KBM-7 (cell line): ENCODE measurements at regions not wholly inside any gene's neighbourhood (a gene's known extent, or its start where the extent isn't known, plus 50 kb on each side); places are given as distances from the start of the nearest gene placed in this dataset.

Experiments
- DNase-seq: peaks from one replicate; pipeline ENCODE4 v3.0.0-alpha.2; 2015
- in situ Hi-C: fragments of 300-500 bp; cut with MboI; formaldehyde crosslinking; loops from 2 replicates; pipeline ENCODE4 v1.14.3; 2020; ENCODE audit warnings: low sequenced_read_pairs, low pct_unique_long_range_greater_than_20kb, mixed read lengths

DNA sequence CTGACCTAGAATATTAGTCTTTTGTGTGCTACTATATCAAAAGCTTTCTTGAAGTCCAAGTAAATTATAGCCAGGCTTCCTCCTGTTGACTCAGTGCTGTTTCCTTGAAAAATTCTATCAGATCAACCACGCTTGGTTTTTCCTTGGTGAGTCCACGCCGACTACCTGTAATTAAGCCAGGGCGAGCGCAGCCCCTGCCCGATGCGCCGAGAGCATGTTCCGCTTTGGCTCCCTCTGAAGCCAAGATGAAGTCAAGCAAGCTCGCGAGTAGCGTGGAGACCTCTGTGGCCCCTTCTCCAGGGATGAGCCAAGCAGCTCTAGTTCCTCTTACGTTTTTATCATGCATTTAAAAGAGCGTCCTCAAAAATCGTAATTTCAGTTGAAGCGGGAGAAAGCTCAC lies 641.2 kb downstream of the CDH26 start:
- in situ Hi-C loops = no loop called here
- DNase-seq = no peak

DNA sequence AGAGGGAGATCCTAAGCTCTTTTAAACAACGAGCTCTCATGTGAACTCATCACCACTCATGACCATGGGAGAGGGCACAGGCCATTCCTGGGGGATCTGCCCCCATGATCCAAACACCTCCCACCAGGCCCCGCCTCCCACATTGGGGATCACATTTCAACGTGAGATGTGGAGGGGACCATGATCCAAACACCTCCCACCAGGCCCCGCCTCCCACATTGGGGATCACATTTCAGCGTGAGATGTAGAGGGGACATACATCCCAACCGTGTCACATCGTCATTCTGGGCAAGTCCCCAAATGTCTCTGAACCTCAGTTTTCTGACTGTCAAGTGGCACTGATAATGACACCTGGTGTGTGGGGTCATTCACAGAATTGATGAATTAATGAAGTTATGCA lies 641.8 kb downstream of the CDH26 start:
- DNase-seq = no peak
- in situ Hi-C loops = no loop called here

DNA sequence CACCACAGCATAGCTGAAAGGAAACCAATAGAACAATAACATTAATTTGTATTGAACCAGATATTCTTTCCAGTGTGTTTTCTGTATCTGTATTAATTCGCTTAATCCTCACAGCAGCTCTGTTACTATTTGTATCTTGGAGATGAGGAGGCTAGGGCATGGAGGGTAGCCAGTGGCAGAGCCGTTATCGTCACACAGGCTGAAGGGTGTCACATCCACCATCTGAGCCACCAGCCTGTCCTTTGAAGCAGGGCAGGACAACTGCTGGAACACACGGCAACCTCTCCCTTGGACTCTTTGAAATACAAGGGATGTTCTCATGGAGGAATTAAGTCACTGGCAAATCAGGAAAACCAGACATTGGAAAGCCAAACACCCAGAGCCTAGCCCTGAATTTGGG lies 628.0 kb upstream of the CDH4 start:
- no peak for DNase-seq
- in situ Hi-C loops = no loop called here

DNA sequence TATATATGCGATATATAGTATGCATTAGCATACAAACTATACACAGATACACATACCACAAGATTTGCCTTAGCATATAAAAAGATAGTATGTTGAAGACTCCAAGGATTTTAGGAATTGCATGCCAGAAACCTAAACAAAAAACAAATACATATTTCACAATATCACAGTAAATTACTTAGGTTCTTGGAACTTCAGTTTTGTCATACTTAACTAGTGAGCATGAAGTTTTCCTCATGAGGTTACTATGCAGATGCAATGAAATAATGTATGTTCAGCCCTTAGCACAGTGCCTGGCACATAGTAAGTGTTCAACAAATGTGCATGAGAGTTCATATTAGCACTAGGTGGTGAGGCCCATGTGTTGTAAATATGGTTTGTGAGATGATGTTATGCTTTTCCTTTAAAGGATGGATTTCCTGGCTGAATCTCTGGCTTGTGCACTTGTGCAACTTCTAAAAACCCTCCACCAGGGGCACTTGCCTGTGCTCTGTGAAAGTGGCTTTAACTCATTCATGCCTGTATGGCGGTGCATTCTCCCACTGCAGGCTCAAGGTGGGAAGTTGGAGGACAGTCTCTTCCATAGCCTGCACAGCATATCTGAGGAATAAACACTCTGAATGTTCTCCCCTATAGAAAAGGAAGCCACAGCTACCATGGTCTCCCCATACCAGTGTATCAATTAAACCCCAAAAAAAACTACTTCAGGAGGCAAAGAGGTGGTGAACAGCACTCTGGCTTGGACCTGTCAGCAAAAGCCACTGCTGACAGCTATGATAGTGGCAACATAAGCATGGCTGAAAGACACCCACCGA lies 624.1 kb upstream of the CDH4 start:
- DNase-seq = no peak
- in situ Hi-C loops = no loop called here

DNA sequence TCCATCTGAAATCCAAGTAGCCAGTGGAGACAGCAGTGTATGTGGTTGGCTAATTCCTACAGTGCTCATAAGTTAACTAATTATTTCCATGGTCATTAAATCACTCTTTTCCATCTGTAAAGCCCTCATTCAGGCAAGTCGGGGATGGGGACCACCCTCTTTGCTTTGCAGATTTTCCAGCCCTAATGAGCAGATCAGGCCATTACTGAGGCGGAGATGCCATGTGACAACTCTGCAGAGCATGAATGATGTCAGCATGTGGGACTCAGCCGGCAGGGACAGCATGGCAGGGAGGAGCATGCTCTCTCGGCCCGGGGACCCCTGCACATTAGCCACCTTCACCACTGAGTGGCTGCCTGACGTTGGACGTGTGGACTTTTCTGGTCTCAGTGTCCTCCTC lies 623.3 kb upstream of the CDH4 start:
- in situ Hi-C loops = no loop called here
- no peak for DNase-seq

DNA sequence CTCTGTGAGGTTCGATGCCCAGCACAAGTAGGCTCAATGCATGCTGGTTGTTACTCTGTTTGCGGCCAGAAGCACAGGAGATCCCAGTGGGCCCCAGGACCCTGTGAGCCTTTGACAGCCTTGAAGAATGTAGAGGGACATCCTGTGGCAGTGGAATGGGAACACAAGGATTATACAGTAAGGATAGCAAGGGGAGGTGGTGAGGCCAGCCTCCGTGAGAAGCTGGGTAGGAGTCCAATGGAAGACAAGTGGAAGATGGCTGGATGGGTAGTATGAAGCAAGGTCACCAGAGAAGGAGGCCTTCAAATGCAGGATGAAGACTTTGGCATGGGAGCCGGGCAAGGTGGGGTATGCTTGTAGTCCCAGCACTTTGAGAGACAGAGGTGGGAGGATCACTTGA lies 622.9 kb upstream of the CDH4 start:
- in situ Hi-C loops = no loop called here
- DNase-seq = no peak

DNA sequence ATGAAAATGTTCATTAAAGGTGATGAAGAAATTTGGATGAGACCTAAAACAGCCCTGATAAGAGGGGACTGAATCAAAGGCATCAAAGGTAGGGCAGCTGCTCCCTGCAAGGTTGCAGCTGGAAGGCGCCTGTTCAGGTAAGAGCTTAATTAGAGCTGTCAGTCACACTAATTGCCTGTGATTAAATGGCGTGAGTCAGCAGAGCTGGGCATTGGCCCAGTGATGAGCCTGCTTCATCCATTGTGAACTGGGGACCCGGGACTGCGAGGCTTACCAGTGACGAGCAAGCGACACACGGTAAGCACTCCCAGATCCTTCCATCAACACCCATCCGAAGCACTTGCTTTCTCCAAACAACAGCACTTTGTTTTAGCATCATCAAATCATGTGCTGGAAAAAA lies 621.5 kb upstream of the CDH4 start:
- in situ Hi-C loops = no loop called here
- no peak for DNase-seq

DNA sequence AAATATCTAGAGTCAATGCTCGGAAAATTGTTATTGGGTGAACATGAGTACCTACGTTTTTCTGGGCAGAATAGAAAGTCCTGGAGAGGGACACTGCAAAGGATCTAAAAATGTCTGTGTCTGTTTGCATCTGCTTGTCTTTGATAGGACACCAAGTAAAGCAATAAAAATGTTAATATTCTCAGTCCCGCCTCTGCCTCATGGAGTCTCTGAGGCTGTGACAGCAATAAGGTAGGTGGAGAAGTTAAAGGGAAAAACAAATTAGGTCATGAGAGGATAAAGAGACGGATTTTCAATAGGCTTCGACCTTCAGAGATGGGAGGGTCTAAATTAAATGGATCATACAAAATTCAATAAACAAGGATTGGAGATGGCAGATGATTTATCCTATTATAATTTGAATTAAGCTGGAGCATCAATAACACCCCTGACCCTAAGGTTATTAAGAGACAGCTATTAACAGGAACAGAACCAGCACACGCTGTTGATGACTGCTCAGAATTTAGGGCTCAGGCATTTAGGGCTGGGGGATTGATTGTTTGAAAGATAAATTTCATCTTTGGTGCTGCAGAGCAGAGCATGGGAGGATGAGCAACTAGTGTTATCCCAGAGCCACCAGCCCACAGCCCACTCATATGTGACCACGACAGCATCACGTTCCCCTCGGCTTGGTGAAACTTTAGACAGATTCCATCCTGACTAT lies 620.3 kb upstream of the CDH4 start:
- in situ Hi-C loops = no loop called here
- no peak for DNase-seq

DNA sequence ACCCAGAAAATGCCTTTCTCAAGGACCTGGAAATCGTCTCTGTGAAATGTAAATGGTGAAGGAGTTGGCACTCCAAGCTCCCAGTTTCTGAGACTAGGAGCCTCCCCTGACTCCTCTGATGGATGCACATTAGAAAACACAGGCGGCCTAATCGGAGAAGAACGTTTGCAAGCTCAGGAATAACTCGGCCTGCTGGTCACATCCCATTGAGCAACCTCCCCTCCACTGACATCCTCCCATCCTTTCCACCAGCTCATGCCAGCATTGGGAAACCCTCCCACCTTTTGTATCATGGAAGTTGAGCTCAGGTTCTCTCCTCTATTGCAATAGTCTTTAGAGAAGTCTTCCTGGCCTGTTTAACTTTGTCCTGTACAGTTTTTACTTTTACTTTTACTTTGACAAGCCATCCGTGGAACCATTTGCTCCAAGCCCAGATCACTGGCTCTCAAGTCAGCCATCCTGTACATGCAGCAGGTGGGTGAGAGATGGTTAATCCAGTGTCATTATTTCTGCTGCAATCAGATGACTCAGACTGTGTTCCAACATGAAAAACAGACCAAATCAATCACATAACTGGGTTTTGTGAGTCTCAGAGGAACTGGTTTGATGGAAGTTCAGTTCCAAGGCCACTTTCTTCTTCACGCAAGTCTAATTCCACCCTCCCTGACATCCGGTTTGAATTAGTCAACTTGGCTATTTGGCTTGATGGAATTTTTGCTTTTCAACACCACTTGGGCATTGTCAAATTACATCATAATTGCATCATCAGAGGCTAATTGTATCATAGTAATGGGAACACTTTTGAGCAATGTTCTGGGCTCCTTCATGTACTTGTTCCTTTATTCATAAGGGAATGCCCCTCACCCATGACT lies 619.4 kb upstream of the CDH4 start:
- in situ Hi-C loops = no loop called here
- no peak for DNase-seq

DNA sequence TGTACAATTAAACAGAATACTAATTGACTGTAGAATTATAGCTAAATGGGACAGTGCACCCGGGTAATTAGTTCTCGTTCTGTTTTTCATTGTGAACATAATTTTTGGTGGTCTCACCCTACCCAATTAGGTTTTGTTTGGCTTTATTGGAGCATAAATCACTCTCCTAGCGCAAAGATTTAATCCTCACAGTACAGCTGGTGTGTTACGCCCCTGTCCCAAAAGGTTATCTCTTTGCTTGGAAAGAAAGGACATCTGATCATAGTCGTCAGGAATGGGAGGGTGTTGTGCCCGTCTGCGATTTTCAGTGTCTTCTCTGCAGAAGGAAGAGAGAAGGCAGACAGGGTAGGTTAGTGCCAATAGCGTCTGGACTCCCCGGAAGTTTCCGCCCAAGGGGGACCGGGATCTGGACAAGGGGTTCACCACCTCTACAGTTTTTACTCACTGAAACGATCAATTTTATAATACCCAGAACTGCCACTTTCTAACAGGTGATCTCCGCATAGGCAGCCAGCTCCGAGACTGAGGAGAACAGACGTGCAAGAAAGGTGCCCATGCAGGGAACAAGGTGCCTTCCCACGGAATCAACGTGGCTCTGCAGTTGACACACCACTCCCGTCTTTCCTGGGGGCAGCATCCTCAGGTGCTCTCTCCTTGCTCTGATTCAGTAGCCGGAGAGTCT lies 617.4 kb upstream of the CDH4 start:
- DNase-seq = no peak
- in situ Hi-C loops = no loop called here

DNA sequence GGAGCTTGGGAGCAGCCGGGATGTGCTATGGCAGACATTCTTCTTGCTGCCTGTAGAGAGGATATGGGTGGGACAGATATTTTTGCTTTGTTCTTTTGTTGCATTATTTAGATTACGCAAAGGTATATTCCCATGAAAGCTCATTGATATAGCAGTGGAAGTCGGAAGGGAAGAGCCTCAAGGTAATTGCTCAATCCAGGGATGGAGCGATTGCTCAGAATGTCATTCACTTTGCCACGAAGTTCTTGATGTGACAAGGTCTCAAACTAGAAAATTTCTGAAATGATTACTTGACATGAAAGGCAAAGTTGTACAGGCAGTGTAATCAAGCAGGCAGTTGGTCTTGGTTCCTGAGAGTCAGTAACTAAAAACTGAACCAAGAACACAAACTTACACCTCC lies 615.6 kb upstream of the CDH4 start:
- in situ Hi-C loops = no loop called here

DNA sequence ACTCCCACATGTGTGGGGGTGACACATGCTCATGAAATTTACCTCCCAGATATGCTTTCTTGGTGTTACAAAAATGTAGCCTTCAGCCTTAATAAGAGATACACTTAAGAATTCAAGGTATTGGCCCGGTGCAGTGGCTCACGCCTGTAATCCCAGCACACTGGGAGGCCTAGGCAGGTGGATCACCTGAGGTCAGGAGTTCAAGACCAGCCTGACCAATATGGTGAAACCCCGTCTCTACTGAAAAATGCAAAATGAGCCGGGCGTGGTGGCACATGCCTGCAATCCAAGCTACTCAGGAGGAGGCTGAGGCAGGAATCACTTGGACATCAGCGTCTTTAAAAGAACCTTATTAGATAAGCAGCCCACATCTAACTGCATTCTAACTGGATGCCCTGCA lies 614.3 kb upstream of the CDH4 start:
- DNase-seq = no peak
- in situ Hi-C loops = no loop called here

More for the DNA sequence above, 615.6 kb upstream of the CDH4 start:
- no peak for DNase-seq

DNA sequence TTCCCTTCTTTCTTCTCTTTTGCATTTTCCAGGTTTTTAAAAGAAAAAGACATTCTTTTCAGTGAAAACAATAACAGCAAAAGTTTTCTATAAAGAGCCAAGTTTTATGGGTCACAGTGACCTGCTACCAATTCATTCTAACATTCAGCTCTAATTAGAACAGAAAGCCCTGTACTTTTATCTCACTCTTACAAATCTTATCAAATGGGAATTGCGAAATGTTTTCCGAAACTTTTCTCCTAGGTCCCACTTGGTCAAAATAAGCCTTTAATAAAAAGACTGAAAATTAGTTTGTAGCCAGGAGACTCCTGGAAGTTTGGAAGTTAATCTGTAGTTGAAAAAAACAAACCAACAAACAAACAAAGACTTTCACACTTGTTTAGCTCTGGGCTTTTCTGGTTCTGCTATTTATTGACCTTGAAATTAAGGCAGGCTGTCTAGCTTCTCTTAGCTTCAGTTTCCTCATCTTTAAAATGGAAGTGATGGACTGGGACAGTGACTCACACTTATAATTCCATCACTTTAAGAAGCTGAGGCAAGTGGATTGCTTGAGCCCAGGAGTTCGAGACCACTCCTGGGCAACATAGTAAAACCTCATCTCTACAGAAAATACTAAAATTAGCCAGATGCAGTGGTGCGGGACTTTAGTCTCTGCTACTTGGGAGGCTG lies 613.5 kb upstream of the CDH4 start:
- DNase-seq = no peak
- in situ Hi-C loops = no loop called here

DNA sequence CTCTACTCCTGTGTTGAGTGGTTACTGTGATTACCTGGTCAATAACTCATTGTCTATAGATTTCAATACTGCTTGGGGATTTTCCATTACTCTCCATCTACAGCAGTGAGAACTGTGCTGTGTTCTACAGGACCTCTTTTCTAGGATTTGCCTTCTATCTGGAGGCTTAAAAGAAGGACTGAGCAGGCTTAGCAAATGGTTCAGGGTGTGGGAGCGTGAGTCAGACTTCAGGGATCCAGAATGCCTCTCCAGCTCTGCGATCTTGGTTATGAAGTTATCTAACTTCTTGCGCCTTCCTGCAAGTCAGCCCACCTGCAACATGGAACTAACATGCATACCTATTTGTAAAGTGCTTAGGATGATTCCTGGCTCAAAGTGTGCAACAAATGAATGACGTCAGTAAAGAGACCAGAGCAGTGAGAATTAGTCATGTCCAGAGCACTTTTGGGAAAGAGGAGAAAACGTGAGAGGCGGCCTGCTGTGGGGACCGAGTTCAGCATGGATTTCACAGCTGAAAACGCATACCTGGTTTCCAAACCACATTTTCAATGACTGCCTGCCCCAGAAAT lies 610.1 kb upstream of the CDH4 start:
- in situ Hi-C loops = no loop called here
- no peak for DNase-seq

DNA sequence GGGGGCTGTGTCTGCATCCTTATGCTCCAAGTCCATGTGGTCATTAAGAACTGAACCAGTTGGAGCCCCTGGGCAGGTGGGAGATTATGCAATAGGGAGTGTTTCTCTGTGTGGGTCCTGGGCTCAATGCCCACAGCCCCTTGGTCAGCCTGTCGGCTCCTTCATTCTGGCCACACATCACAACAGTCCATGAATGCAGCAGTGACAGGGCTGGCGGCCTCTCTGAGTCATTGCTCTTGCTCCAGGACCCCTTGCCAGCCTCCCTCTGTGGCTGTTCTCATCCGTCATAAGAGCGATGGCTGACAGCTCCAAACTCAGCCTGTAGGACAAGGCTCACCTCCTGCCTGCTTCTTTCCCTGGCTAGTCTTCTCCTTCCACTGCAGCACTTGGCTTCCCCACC lies 609.5 kb upstream of the CDH4 start:
- no peak for DNase-seq
- in situ Hi-C loops = no loop called here

DNA sequence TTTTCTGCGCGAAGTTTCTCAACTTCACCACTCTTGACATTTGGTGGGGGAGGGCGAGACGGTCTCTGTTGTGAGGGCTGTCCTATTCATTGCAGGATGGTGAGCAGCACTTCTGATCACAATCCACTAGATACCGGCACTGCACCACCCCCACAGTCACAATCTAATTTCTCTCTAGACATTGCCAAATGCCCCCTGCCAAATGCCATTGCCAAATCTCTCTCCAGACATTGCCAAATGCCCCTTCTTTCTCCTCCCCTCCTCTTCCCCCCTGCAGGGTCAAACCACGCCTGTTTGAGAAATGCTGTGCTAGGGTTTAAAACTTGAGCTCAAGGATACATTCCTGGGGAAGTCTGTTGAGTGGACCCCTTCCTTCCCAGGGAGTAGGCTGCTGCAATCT lies 603.5 kb upstream of the CDH4 start:
- no peak for DNase-seq
- in situ Hi-C loops = no loop called here

DNA sequence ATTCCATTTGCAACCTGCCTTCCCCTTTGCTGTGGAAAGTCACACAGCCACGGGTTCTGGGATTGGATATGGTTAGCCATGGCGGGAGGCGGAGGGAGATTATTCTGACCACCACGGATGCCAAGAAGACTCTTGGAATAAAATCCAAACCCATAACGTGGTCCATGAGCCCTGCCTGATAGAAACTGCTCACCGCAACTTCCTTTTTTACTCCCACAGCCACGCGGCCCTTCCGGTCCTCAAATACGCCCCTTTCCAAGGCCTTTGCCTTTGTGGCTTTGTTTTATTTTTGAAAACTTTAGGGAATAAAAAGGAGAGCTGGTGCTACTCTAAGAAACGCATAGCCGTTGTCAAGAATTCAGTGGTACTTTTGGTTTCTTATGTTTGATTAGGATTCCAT lies 602.5 kb upstream of the CDH4 start:
- in situ Hi-C loops = no loop called here
- peak; percentile 54 for DNase-seq

DNA sequence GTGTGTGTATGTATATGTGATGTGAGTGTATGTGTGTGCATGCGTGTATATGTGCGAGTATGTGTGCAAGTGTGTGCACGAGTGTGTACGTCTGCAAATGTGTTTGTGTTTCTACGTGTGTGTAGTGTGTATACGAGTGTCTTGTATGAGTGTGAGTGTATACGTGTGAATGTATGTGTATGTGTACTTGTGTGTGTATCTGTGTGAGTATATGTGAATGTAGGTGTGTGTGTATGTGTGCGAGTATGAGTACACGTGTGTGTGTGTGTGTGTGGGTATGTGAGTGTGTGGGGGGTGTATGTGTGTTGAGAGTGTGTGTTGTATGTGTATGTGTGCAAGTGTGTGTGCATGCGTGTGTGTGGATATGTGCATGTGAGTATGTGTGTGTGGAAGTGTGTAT lies 602.0 kb upstream of the CDH4 start:
- in situ Hi-C loops = no loop called here
- no peak for DNase-seq

DNA sequence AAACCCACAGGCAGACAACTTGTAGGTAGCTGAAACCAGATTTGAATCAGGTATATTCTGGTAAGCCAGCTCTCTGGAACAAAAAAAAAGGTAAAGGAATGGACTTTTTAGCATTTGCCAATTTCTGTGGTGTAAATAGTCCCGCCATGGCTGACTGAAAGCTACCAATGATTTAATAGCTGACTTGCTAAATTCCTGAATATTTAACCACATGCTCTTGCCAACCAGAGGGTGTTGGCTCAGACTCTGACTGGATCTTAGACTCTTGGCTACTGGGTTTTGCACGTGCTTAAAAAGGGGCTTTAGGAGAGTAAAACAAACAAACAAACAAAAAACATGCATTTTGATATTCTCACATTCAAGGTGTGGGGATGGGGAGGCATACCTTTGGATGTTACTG lies 600.0 kb upstream of the CDH4 start:
- DNase-seq = no peak
- in situ Hi-C loops = no loop called here
